Stimulated activated CD8-positive, alpha-beta memory T cell treated with anti-CD3 and anti-CD28 coated beads, Interleukin-7, amount 100 ng/mL, for 1 hour (primary cell): ENCODE measurements at regions not wholly inside any gene's neighbourhood (a gene's known extent, or its start where the extent isn't known, plus 50 kb on each side); places are given as distances from the start of the nearest gene placed in this dataset.
"Not testable (repeated sequence)": the region's sequence is repeated elsewhere in the genome, so short reads cannot be mapped to it uniquely, and the experiment has no call there.

ENCODE experiments used
- DNase-seq, 2 donors: peaks; one replicate each; pipeline ENCODE4 v3.0.0-alpha.2; 2020; ENCODE audit warnings: low read depth in 2 of 2

DNA sequence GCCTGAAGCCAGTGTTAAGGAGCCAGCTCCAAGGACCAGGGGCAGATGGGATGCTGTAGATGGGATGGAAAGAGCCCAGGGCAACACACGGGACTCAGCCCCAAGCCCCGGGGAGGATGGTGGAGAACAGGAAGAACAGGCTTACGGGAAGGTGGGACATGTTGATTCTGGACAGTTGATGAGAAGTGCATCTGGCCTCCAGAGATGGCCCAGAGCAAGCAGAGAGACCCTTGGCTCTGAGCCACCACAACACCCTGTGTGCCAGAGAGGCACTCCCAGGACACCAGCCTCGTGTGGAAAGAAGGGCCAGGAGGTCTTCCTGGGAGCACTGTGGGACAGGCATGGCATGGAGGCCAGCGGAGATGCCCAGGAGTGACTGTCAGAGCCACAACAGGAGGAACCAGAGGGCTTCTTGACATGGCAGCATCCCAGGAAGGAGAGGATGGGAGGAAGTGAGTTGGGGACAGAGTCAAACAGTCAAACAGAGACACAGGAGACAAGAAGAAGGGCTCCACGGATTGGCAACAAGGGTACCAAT, 156.3 kb upstream of the MVB12B start:
- no peak for DNase-seq

DNA sequence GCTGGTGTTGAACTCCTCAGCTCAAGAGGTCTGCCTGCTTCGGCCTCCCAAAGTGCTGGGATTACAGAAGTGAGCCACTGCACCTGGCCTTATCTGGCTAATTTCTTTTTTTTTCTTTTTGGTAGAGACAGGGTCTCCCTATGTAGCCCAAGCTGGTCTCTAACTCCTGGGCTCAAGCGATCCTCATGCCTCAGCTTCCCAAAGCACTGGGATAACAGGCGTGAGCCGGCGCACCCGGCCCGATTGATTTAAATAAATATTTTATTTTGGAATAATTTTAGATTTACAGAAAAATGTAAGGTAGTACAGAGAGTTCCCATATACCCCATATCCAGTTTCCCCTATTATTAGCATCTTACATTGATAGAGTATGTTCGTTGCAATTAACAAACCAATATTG, 155.0 kb upstream of the MVB12B start:
- no peak for DNase-seq

DNA sequence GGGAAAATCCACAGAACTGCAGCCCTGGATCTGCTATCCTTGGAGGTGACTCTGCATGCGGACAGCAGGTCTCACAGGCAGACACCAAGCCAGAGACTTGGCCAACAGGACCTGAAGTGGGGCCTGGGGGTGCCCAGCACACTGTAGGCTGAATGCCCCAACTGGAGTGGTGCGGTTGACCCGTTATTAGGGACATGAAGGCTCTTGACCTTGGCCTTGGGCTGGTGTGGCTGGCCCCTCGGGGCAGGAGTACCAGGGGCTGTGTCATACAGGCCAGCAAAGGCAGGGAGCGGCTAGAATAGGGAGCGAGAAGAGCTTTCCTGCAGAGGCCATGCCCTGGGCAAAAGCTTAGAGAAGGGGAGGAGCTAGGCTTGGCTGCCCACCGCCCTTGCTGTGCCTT, 153.2 kb upstream of the MVB12B start:
- DNase-seq = no peak

DNA sequence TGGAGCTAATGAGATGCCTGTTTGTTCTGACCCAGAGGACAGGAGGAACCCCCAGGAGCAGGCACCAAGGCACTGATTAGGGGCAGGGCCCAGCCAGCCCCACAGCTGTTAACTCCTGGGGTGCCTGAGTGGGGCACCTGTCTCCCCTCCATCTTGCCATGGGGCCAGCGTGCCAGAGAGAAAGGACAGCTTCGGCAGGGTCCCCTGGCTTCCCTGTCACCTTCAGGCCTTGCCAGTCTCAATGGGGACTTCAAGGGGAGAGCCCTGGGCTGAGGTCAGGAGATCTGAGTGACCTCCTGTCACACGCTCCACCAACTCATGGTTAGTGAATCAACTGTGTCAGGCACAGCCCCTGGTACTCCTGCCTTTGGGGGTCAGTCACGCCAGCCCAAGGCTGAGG, 152.7 kb upstream of the MVB12B start:
- DNase-seq = no peak

DNA sequence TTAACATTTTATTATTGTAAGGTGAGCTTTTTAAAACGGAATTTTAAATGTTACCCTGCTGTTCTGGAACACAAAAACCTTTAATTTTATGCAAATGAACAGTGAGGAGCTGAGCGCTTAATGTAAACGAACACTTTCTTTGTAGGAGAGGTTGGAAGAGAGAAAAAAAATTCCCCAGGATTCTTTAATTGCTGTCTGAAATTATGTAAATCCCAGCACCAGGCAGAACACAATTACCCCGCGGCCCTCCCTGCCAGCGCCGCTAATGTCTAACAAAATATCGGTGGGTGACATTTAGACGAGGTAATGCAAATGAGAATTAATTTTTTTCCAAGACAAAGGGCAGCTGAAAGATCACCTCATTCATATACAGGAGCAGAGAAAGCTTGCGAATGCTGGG, 143.4 kb upstream of the MVB12B start:
- no peak for DNase-seq

DNA sequence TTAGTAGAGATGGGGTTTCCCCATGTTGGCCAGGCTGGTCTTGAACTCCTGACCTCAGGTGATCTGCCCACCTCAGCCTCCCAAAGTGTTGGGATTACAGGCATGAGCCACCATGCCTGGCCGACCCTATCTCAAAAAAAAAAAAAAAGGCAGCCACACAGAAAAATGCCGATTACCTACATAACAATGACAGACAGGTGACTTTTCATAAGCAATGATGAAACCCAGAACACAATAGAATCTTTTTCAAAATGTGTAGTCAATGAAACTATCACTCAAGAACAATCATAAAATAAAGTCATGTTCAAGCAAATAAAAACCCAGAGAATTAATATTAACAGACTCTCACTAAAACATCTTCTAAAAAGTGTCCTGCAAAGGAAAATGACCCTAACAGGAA, 135.6 kb upstream of the MVB12B start:
- DNase-seq = not testable (repeated sequence)

DNA sequence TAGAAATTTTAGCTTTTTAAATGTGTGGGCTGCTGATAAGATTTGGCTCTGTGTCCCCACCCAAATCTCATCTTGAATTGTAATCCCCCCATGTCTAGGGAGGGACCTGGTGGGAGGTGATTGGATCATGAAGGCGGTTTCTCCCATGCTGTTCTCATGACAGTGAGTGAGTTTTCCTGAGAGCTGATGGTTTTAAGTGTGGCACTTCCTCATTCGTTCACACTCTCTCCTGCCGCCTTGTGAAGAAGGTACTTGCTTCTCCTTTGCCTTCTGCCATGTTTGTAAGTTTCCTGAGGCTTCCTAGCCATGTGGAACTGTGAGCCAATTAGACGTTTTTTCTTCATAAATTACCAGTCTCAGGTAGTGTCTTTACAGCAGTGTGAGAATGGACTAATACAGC, 127.8 kb upstream of the MVB12B start:
- DNase-seq = no peak

DNA sequence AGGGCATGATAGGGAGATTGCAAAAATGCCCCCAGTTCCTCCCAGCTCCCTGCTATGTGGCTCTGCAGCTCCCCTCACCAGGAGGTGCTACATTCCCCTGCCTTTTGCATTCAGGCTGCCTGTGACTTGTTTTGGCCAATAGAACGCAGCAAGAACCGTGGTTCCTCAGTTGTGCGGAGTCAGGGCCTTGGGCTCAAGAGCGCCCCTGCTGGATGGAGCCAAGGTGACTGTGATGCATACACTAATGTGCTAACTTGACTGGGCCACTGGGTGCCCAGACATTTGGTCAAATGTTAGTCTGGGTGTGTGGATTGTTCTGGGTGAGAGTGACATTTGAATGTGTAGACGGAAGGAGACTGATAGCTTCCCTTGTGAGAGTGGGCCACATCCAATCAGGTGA, 123.3 kb upstream of the MVB12B start:
- no peak for DNase-seq

DNA sequence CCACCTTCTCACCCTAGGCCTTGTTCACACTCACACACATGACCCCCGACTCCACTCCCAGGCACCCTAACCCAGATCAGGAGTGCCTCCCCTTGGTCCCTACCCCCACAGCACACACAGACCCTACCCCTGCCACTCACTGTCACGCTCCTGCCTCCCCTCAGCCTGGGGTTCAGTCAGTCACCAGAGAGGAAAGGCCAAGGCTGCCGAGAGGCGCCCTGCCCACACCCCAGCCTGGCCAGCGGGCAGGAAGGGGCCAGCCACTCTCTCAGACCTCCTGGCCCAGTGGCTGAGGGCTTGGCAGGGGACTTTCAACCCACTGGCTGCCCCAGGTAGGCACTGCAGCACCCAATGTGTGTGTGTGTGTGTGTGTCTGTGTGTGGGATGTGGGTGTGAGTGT, 122.4 kb upstream of the MVB12B start:
- DNase-seq = no peak

DNA sequence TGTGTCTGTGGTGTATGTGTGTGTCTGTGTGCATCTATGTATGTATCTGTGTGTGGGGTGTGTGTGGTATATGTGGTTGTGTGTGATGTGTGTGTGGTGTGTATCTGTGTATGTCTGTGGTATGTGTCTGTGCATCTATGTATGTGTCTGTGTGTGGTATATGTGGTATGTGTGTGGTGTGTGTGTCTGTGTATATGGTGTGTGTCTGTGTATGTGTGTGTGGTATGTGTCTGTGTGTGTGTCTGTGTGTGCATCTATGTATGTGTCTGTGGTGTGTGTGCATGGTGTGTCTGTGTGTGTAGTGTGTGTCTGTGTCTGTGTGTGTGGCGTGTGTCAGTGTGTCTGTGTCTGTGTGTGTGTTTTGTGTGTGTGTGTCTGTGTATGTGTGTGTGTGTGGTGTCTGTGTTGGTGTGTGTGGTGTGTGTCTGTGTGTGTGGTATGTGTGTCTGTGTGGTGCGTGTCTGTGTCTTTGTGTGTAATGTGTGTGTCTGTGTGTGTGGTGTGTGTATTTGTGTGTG, 121.9 kb upstream of the MVB12B start:
- no peak for DNase-seq

DNA sequence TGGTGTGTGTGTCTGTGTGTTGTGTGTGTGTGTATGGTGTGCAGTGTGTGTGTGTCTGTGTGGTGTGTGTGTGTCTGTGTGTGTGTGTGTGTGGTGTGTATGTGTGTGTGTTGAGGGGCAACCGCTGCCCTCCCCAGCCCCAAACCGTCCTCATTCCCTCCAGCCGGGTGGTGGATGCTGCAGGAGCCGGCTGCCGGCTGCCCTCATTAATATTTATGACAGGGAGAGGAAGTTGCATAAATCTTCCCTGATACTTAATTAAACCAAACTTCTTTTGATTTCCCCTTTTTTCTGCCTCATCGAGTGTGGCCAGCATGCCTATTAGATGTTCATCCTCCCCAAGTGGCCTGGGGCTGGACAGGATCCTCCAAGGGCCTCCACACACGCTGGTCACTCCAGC, 121.4 kb upstream of the MVB12B start:
- no peak for DNase-seq

DNA sequence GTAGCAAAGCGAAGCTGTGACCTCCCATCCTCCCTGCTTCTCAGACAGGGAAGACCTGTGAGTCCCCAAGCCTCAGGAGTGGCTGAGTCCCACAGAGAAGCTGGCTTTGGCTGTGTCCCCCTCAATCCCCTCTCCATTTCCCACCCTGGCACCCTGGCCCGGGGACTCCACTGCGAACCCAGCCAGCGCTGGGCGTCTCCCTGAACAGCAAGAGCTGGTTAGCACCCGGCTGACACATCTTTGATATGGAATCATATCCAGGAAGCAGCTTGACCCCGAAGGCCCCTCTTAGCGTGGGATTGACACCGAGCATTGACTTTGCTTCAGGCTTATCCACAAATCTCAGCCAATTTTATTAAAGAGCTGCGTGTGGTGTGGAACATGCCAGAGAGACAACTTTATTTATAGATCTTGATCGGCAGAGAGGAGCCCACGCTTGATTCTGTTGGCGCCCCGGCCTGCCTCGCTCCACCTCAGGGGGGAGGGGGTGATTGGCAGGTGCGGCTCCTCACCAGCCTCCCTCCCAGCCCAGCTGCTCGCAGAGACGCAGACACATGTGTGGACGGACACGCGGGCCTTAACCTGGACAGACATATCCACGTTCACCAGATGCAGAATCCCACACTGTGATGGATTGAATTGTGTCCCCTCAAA, 120.7 kb upstream of the MVB12B start:
- DNase-seq = no peak

DNA sequence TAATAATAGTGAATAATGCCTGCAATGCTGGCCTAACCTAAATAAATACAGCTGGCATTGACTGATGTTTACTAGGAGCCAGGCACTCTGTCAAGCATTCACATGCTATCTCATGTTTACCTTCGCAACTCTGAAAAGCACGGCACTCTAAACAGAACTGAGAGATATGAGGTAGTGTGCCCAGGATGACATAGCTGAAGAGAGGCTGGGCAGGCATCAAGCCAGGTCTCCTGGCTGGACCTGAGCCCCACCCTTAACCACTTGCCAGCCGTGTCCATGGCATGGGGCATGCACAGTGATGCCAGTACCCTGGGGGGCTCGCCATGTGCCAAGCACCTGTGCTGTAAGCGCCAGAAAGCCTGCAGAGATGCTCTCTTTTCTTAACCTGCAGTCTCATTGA, 119.4 kb upstream of the MVB12B start:
- no peak for DNase-seq

DNA sequence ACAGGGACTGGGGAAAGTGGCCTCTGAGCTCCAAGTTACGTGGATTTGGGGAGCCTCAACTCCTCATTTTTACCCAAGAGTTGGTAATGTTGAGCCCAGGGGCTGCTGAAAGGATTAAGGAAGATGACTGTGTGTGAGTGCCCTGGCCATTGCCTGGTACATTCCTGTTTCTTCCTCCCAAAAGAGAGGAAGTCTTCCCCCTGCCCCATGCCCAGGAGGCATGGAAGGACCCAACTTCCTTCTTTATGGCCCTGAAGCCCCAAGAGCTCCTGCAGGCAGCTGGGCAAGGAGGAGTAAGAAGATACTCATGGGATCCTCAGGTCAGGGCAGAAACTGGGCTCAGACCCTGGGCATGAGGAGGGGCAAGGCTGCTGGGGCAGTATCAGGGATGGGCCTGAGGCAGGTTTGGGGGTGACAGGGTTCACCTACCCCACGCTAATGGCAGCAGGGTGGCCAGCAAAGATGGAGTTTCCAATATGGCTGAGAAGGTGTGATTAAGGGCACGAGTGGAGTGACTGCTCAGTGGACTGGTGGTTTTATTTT, 118.3 kb upstream of the MVB12B start:
- DNase-seq = no peak

DNA sequence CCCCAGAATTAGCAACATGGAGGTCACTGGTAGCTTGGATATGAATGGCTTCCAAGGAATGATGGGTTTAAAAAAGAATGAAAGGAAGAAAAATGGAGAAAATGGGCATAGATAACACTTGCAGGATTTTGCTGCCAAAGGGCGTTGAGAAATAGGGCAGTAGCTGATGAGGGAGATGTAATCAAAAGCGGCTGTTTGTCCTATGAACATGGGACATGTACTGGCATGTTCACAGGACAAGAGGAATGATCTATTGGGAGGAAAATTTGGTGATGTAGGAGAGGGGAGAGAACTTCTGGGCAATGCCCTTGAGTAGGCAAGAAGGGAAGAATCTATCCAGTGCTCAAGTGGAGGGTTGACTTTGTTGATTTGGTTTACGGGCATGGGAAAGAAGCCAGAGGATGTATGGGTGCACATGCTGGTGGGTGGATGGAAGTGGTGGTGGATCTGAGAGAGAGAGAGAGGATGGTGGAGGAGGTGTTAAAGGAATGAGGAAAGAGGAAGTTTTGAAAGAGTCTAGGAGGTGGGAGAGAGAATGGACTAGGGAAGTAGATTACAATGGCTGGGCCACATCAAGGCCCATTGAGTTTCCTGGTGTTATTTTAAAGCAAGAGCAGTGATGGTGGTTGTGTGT, 115.1 kb upstream of the MVB12B start:
- no peak for DNase-seq

DNA sequence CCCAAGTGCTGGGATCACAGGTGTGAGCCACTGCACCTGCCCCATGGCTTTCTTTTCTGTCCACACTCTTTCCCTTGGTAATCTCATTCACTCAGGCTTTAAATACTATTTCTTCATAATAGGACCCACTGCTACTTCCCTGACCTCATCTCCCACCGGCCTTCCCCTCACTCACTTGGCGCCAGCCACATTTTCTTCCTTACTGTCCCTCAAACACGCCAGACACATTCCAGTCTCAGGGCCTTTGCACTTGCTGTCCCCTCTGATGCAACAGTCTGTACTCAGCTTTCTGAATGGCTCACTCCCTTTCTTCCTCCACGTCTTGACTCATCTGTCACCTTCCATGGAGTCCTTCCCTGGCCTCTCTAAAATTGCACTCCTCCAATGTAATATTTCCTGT, 111.1 kb upstream of the MVB12B start:
- DNase-seq = no peak

DNA sequence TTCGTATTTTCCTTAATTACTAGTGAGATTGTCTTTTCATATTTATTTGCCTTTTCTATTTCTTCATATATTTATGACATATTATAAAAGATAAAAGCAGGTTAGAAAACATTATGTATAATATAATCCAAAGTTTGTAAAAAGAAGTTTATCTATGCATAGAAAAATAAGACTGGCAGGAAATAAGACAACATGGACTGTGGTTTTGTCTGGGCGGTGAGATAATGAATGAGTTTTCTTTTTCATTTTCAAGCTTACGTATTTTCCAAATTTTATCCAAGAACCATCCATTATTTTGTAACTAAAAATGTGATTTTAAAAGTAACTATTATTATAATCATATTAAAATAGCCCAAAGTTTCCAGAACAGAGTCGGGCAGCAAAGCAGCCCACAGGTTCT, 109.8 kb upstream of the MVB12B start:
- DNase-seq = no peak

DNA sequence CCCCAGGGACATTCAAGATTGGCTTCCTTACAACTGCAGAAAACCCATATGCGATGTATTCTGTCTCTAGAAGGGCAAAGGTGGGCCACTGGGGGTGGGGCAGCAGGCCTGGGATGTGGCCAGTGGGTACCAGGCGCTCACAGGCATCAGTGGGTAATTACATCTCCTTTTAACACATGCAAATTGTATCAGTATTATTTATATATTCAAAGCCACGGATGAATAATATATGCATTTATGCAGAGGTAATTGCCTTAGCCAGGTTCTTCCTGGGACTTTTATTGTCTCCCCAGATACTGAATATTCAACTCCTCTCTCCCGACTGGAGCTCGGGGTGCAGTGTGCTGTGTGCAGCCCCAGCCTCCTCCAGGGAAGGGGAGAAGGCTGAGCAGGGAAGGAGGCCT, 109.4 kb upstream of the MVB12B start:
- no peak for DNase-seq

DNA sequence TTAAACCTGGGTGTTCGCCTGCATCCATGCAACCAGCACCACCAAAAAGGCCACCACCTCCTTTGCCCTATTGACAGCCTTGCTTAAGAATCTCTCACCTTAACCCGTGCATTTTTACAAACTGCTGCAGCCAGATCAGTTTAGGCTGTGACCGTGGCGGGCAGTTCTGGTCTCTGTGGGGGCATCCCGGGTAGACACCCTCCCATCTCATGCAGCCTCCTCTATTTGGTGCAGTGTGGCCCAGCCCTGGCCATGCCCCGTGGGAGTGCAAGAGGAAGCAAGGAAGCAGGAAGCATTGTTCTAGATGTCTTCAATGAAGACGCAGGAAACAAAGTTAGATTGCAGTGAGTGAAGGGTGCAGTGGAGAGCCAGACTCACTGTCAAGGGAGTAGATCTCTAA, 108.8 kb upstream of the MVB12B start:
- DNase-seq = no peak

DNA sequence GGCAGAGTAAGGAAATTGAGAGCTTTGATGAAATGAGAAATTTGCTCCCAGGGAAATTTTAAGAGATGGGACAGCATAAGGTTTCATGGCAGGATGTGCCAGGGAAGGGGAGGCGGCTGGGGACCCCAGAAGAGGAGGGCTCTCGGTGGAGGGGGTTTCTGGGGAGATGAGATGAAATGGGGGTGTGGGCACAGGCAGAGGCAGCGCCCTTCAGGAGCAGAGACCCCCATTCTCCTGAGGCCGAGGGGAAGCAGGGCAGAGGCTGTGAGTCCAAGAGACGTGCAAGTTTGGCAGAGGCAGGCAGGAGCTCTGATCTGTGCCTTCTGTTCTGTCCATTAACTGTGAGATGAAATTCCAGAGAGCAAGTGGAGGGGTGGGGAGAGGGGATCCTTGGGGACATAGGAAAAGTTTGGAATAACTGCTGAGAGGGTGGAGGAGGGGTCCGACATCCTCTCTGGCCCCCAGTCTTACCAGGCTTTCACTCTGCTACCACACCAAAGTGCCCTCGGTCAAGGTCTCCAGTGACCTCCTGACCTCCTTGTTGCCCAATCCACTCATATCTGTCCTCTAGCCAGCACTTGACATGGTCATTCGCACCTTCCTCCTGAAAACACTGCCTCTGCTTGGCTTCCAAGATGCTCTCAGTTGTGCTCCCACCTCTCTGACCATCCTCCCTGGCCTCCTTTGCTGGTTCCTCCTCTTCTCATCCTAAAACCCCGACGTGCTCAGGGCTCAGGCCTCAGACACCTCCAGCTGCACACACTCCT, 108.1 kb upstream of the MVB12B start:
- DNase-seq = no peak

DNA sequence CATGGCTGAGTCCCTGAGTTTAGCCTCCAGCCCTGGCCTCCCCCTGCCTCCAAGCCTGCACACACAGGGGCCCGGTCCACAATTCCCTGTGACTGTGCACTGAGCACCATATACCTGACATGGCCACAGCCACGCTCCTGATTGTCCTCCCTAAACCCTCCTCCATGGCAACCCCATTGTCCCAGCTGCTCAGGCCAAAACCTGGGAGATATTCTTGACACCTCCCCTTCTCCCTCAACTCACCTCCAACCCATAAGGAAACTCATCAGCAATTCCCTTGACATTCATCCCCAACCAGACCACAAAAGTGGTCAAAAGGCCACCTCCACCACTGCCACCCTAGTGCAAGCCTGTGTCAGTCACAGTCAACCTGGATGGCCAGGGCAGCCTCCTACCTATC, 107.5 kb upstream of the MVB12B start:
- no peak for DNase-seq

DNA sequence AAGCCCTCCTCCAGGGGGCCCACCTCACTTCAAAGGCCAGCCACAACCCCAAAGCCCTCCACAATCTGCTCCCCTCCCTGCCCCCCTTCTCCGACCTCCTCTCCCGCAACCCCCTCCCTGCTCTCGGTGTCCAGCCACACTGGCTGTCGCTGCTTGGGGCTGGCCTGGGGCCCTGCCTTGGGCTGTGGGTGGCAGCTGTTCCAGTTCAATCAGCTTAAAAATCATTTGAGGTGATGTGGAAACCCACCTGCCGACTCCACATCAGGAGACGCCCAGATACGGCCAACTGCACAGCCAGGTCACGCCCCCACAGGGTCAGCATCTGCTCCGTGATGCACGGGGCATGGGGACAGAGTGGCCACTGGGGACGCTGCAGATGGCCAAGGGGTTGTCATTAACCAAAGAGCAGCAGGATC, 107.0 kb upstream of the MVB12B start:
- DNase-seq = no peak

DNA sequence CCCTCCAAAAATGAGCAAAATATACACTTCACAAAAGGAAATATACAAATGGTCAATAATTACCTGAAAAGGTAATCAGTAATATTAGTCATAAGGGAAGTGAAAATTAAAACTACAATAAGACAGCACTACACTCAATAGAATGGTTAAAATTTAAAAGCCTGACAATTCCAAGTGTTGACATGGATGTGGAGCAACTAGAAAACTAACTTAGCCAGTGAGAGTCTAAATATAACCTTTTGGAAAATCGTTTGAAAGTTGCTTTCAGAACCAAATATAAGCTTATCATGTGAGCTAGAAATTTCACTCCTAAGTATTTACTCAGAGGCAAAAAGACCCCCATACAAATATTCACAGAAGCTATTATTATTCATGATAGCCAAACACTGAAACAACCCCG, 105.1 kb upstream of the MVB12B start:
- DNase-seq = no peak
